K562 (cell line): ENCODE measurements at regions not wholly inside any gene's neighbourhood (a gene's known extent, or its start where the extent isn't known, plus 50 kb on each side); places are given as distances from the start of the nearest gene placed in this dataset.

Source experiments
- ATAC-seq: fragments of 200-7000 bp; cut with Tn5 transposase; 3 replicates; pipeline ENCODE4 v1.9.1; 2020; ENCODE audit warnings: moderate library complexity
- BruUV-seq: library from RNA; stranded (reverse); fragments of 400-500 nt; replicated peaks from 2 replicates; lab custom pipeline; 2021; lab: Mats Ljungman, UMichigan
- CTCF ChIA-PET: fragments of 300-600 bp; formaldehyde crosslinking; extraction: SDS; loops from one replicate; lab custom pipeline; 2021; ENCODE audit warnings: low intra/inter-chr PET ratio; lab: Yijun Ruan, JAX
- POLR2A ChIA-PET: fragments of 300-600, 350-650 bp; sonication (Branson Sonifier 250); formaldehyde crosslinking; extraction: SDS; loops from one replicate; lab custom pipeline; 2021; ENCODE audit warnings: antibody characterized with exemption, inconsistent platforms; lab: Yijun Ruan, JAX
- DNase-seq, 4 experiments: peaks; one replicate each; pipeline versions ENCODE4 v3.0.0 to v3.0.0-alpha.2; 2011 to 2018; ENCODE audit warnings: low spot score in 3 of 4, mixed read lengths in 3 of 4; ENCODE audit errors: extremely low read depth in 1 of 4
- FAIRE-seq: peaks from 2 replicates; lab custom pipeline; 2011; peaks lifted over from hg19 to GRCh38; lab: Jason Lieb, UNC
- H2AFZ ChIP-seq: 2 replicates; pipeline ENCODE4 v1.6.0; 2011; ENCODE audit warnings: low read depth, low read length, control low read depth, inconsistent platforms
- H3K27ac ChIP-seq: fragments of 200-600 bp; 3 replicates; pipeline ENCODE4 v1.8.0; 2011; ENCODE audit warnings: low read depth, mild to moderate bottlenecking, control low read depth, inconsistent platforms, low read length, moderate library complexity, mixed read lengths; ENCODE audit errors: extremely low read depth
- H3K27me3 ChIP-seq, 2 experiments: fragments of 300-600 bp in 1 of 2; 2 replicates in 1 of 2; 3 replicates in 1 of 2; pipeline versions ENCODE4 v1.6.0 to v1.8.0; 2011; ENCODE audit warnings: inconsistent platforms in 2 of 2, low read length in 2 of 2, mild to moderate bottlenecking in 1 of 2, mixed read lengths in 1 of 2, moderate library complexity in 1 of 2; ENCODE audit not compliant: control insufficient read depth in 2 of 2, insufficient read depth in 2 of 2
- H3K36me3 ChIP-seq: fragments of 300-600 bp; 3 replicates; pipeline ENCODE4 v1.8.0; 2011; ENCODE audit warnings: mild to moderate bottlenecking, low read length, inconsistent platforms; ENCODE audit not compliant: control insufficient read depth, insufficient read depth
- H3K4me1 ChIP-seq, 2 experiments: fragments of 200-600 bp in 1 of 2; replicated peaks in 1 of 2; 2 replicates in 1 of 2; 3 replicates in 1 of 2; pipeline versions ENCODE4 v1.5.1 to v1.8.0; 2011; ENCODE audit warnings: inconsistent platforms in 2 of 2, low read length in 2 of 2, mild to moderate bottlenecking in 1 of 2, mixed read lengths in 1 of 2, moderate library complexity in 1 of 2; ENCODE audit not compliant: control insufficient read depth in 2 of 2, insufficient read depth in 2 of 2
- H3K4me2 ChIP-seq: 2 replicates; pipeline ENCODE4 v1.6.1; 2011; ENCODE audit warnings: low read length, control low read depth, inconsistent platforms, mixed read lengths; ENCODE audit not compliant: insufficient read depth
- H3K4me3 ChIP-seq: fragments of 200-600 bp; sonication (generic), shearing (Covaris generic); 2 replicates; pipeline ENCODE4 v1.5.1; 2016; ENCODE audit warnings: control low read depth, inconsistent platforms
- H3K79me2 ChIP-seq: fragments of 200-600 bp; 3 replicates; pipeline ENCODE4 v1.8.0; 2011; ENCODE audit warnings: low read length, inconsistent platforms; ENCODE audit not compliant: control insufficient read depth, insufficient read depth
- H3K9ac ChIP-seq, 2 experiments: 2 replicates each; pipeline versions ENCODE4 v1.6.0 to v1.6.1; 2011; ENCODE audit warnings: low read depth in 2 of 2, low read length in 2 of 2, control low read depth in 1 of 2, inconsistent platforms in 1 of 2, mild to moderate bottlenecking in 1 of 2, mixed read lengths in 1 of 2; ENCODE audit not compliant: insufficient read depth in 1 of 2
- H3K9me1 ChIP-seq: one replicate; pipeline ENCODE4 v1.6.0; 2011; ENCODE audit warnings: inconsistent platforms, mild to moderate bottlenecking, low read length, moderate library complexity; ENCODE audit not compliant: control insufficient read depth, insufficient read depth
- H3K9me3 ChIP-seq: replicated peaks from 2 replicates; pipeline ENCODE4 v1.5.1; 2011; ENCODE audit warnings: low read depth, low read length, inconsistent platforms; ENCODE audit not compliant: control insufficient read depth, insufficient read depth
- H4K20me1 ChIP-seq: replicated peaks from 2 replicates; pipeline ENCODE4 v1.6.1; 2011; ENCODE audit warnings: low read length, inconsistent platforms, mixed read lengths; ENCODE audit not compliant: control insufficient read depth, insufficient read depth
- ASH1L ChIP-seq: fragments of 450-650 bp; IDR thresholded peaks from 2 replicates; pipeline ENCODE4 v1.6.1; 2018; ENCODE audit warnings: borderline replicate concordance, mild to moderate bottlenecking, low read depth; ENCODE audit not compliant: partially characterized antibody
- BACH1 ChIP-seq: fragments of 200-800 bp; sonication (Bioruptor generic); IDR thresholded peaks from 2 replicates; pipeline ENCODE4 v1.6.1; 2016; ENCODE audit warnings: missing genetic modification characterization, missing compliant biosample characterization
- EZH2 ChIP-seq: IDR thresholded peaks from 2 replicates; pipeline ENCODE4 v1.6.1; 2012; ENCODE audit warnings: low read depth, mild to moderate bottlenecking, inconsistent platforms, low read length, borderline replicate concordance
- HINFP ChIP-seq: fragments of 450-650 bp; conservative IDR thresholded peaks from 2 replicates; pipeline ENCODE4 v1.6.1; 2016; ENCODE audit warnings: missing genetic modification characterization, low read depth, mild to moderate bottlenecking, control low read depth, missing compliant biosample characterization
- HMG20B ChIP-seq: fragments of 250-450 bp; sonication (Bioruptor Pico); IDR thresholded peaks from 2 replicates; pipeline ENCODE4 v1.5.0; 2021; ENCODE audit warnings: mild to moderate bottlenecking
- HOXB6 ChIP-seq: fragments of 250-450 bp; sonication (Bioruptor Pico); IDR thresholded peaks from 2 replicates; pipeline ENCODE4 v1.5.1; 2022; ENCODE audit warnings: mild to moderate bottlenecking, borderline replicate concordance
- MBD2 ChIP-seq: sonication (generic); IDR thresholded peaks from 2 replicates; pipeline ENCODE4 v1.6.1; 2016; ENCODE audit warnings: low read depth, borderline replicate concordance
- MCM5 ChIP-seq: fragments of 450-650 bp; IDR thresholded peaks from 2 replicates; pipeline ENCODE4 v1.6.1; 2016; ENCODE audit warnings: low read depth
- NCOR1 ChIP-seq: fragments of 450-650 bp; IDR thresholded peaks from 2 replicates; pipeline ENCODE4 v1.6.1; 2016; ENCODE audit warnings: mild to moderate bottlenecking, moderate library complexity
- NRF1 ChIP-seq, 2 experiments: fragments of 450-650 bp; IDR thresholded peaks in 1 of 2; conservative IDR thresholded peaks in 1 of 2; 2 replicates each; pipeline ENCODE4 v1.6.1; 2014; ENCODE audit warnings: mild to moderate bottlenecking in 2 of 2
- TRIM24 ChIP-seq, 2 experiments: fragments of 450-650 bp; IDR thresholded peaks; 2 replicates each; pipeline ENCODE4 v1.6.1; 2016
- ZBTB33 ChIP-seq: sonication (generic); formaldehyde crosslinking; IDR thresholded peaks from 2 replicates; pipeline ENCODE4 v1.8.1; 2023; ENCODE audit warnings: mild to moderate bottlenecking, missing genetic modification reagents
- ZKSCAN1 ChIP-seq: fragments of 150-350 bp; IDR thresholded peaks from 2 replicates; pipeline ENCODE4 v1.6.1; 2016; ENCODE audit warnings: low read depth, low read length
- ZNF121 ChIP-seq: sonication (generic); formaldehyde crosslinking; conservative IDR thresholded peaks from 2 replicates; pipeline ENCODE4 v1.8.0; 2022; ENCODE audit warnings: missing genetic modification reagents
- ZNF282 ChIP-seq: sonication (generic); formaldehyde crosslinking; IDR thresholded peaks from 2 replicates; pipeline ENCODE4 v1.8.1; 2023; ENCODE audit warnings: missing genetic modification reagents
- ZNF311 ChIP-seq: fragments of 250-450 bp; sonication (Bioruptor Pico); IDR thresholded peaks from 2 replicates; pipeline ENCODE4 v1.4.0; 2020; ENCODE audit warnings: mild to moderate bottlenecking, moderate library complexity
- ZNF77 ChIP-seq: fragments of 250-450 bp; sonication (Bioruptor Pico); IDR thresholded peaks from 2 replicates; pipeline ENCODE4 v1.5.0; 2020
- WGBS: fragments of 100-300 bp; shearing (Covaris generic); methylation state at CpG from one replicate; pipeline ENCODE4 v1.1.6; 2016; ENCODE audit warnings: low coverage, mixed read lengths; ENCODE audit not compliant: insufficient coverage; ENCODE audit errors: missing lambda C conversion rate; 5-methylcytosine and 5-hydroxymethylcytosine counted together
- in situ Hi-C: fragments of 300-500 bp; cut with MboI; formaldehyde crosslinking; loops from 4 replicates; pipeline ENCODE4 v1.15.0; 2018; ENCODE audit warnings: inconsistent platforms, mixed read lengths
- intact Hi-C: fragments of 100-400 bp; cut with micrococcal nuclease; formaldehyde crosslinking; loops from 2 replicates; pipeline ENCODE4 v1.14.2; 2022

GRCh38 chr13:103953859-103954258 is 887.6 kb upstream of the SLC10A2 start:
- Histone ChIP-seq H3K36me3 (no peaks in the 10 kb centered on the region), H3K27me3 (no peaks in the 10 kb centered on the region), H3K9me3 (no peaks in the 10 kb centered on the region), H3K79me2 (no peaks in the 10 kb centered on the region), H4K20me1 (no peaks in the 10 kb centered on the region), H3K9me1 (no peaks in the 10 kb centered on the region), H2AFZ (no peak overlapping the region), H3K9ac (no peak overlapping the region), H3K27ac (no peak overlapping the region), H3K4me3 (no peak overlapping the region), H3K4me2 (no peak overlapping the region), H3K4me1 (no peaks in the 10 kb centered on the region)
- TF ChIP-seq ZNF121 (CRISPR knock-in tag) (no peak), EZH2 (no peak), HMG20B (CRISPR knock-in tag) (no peak), NCOR1 (no peak)
- intact Hi-C loops = no loop called here
- DNase-seq (no peak), FAIRE-seq (no peak), ATAC-seq (no peak)
- 0% methylated on average over 6 of the region's 6 CpGs for WGBS
- ChIA-PET CTCF (no interaction called here), POLR2A (no interaction called here)
- in situ Hi-C loops = no loop called here
- BruUV-seq = no TSS peak

- no peak for ATAC-seq
- no TSS peak for BruUV-seq
- TF ChIP-seq ZNF282 (CRISPR knock-in tag) (no peak), ASH1L (no peak), MBD2 (no peak), ZBTB33 (CRISPR knock-in tag) (no peak), ZNF77 (CRISPR knock-in tag) (no peak), HOXB6 (no peak), MCM5 (no peak), ZKSCAN1 (no peak), NRF1 (conservative IDR thresholded peaks at IDR 0.05 in 1 of 2, IDR thresholded peaks at IDR 0.05 in 1 of 2) (no peak), ZNF311 (CRISPR knock-in tag) (no peak), HINFP (no peak), TRIM24 (IDR thresholded peaks at IDR 0.05) (no peak), BACH1 (tag) (no peak)
Observed at GRCh38 chr13:103952183-103952582, 886.0 kb upstream of the SLC10A2 start.

More at GRCh38 chr13:103952183-103952582, 886.0 kb upstream of the SLC10A2 start:
- DNase-seq (no peak), FAIRE-seq (no peak)
- no peaks in the 10 kb centered on the region for H3K36me3 ChIP-seq
- no peak overlapping the region for H3K9ac ChIP-seq
- POLR2A ChIA-PET = no interaction called here
- no peaks in the 10 kb centered on the region for H3K27me3 ChIP-seq
- 0% methylated on average over 1 of the region's 1 CpG for WGBS
- CTCF ChIA-PET = no interaction called here
- no peak overlapping the region for H2AFZ ChIP-seq
- intact Hi-C loops (no loop called here), in situ Hi-C loops (no loop called here)
- H3K79me2 ChIP-seq = no peaks in the 10 kb centered on the region
- no peak overlapping the region for H3K27ac ChIP-seq
- H3K4me1 ChIP-seq = no peaks in the 10 kb centered on the region
- no peaks in the 10 kb centered on the region for H3K9me1 ChIP-seq
- no peaks in the 10 kb centered on the region for H4K20me1 ChIP-seq
- H3K4me3 ChIP-seq = no peak overlapping the region
- H3K9me3 ChIP-seq = no peaks in the 10 kb centered on the region
- no peak overlapping the region for H3K4me2 ChIP-seq
